RPMI8226 (cell line): ENCODE measurements at regions not wholly inside any gene's neighbourhood (a gene's known extent, or its start where the extent isn't known, plus 50 kb on each side); places are given as distances from the start of the nearest gene placed in this dataset.
"Not testable (repeated sequence)": the region's sequence is repeated elsewhere in the genome, so short reads cannot be mapped to it uniquely, and the experiment has no call there.

Source experiments
- DNase-seq: peaks from one replicate; pipeline ENCODE4 v3.0.0-alpha.2; 2015

DNA sequence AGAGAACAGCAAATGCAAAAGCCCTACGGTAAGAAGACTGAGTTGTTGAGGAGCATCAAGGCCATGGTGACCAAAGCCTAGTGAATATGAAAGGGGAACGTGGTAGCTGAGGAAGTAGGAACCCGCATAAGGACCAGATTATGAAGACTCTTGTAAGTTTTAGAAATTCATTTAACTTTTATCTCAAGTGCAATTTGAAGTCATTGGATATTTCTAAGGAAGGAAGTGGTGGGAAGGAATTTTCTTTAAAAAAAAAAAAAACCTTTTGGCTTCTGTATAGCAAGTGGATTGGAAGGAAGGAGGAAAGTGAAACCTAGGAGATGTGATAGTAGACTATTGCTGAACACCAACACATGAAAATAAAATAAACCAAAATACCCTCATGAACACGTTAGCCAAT lies 119.0 kb downstream of the TNFSF18 start:
- DNase-seq = no peak

DNA sequence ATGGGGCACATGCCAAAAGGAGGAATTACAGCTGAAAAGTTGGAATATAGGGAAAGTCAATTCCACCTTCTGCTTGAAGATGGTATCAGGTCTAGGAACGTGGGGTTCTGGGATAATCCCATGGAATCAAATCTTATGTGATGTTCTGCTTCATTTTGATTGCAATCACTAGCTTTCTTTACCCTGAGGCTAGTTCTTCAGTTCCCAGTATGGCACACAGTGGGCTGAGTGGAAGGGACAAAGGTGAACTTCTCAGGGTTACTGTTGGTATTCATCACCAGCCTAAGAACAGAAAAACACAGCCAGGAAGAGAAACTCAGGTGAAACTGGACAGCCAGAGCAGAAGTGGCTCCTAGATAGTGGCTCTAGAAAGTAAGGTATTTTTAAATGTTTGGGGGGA lies 117.8 kb downstream of the TNFSF18 start:
- DNase-seq = no peak

DNA sequence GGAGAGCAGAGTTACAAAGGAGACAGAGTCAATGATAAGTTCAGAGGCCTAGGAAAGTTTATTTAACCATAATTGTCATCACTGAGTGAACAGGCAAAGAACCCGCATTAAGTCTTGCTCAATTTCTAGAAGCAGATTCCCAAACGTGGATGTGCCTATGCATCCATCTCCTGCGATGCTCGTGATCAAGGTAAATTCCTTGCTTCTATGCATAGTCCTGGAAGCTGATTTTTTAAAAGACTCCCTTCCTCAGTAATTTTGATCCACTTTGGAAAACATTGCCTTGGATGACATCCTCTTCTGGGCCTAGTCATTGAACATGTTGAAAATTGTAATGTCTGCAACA lies 116.4 kb downstream of the TNFSF18 start:
- no peak for DNase-seq

DNA sequence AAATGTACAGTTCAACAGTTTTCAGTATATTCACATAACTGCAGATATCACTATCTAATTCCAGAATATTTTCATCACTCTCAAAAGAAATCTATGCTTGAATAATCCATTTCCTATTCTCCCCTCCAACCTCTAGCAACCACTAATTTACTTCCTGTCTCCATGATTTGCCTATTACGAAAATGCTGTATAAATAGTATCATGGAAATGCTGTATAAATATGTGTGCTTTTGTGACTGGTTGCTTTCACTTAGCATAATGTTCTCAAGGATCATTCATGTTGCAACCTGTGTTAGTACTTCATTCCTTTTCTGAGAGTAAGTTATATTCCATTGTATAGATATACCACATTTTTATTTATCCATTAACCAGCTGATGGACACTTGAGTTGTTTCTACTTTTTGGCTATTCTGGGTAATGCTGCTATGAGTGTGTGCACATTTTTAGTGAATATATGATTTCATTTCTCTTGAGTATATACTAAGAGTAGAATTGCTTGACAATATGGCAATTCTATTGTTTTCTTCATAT lies 115.6 kb downstream of the TNFSF18 start:
- no peak for DNase-seq

DNA sequence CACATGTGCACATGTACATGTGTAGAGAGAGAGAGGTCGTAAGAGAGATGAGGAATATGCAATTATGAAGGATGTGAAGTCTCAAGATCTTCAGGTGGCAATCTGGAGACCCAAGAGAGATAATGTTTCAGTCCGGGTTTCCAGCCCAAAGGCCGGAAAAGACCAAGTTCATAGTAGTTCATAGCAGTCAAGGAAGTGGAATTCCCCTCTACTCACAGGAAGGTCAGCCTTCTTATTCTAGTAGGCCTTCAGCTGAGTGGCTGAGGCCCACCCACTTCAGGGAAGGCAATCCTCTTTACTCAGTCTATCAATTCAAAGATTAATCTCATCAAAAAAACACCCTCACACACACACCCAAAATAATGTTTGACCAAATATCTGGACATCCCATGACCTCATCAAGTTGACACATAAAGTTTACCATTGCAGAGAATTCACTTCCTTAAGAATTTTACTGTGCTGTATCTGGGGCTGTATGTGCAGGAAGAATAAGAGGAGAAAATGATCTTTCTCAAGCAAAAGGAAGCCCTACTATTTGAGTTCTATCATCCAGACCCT lies 114.6 kb downstream of the TNFSF18 start:
- no peak for DNase-seq

DNA sequence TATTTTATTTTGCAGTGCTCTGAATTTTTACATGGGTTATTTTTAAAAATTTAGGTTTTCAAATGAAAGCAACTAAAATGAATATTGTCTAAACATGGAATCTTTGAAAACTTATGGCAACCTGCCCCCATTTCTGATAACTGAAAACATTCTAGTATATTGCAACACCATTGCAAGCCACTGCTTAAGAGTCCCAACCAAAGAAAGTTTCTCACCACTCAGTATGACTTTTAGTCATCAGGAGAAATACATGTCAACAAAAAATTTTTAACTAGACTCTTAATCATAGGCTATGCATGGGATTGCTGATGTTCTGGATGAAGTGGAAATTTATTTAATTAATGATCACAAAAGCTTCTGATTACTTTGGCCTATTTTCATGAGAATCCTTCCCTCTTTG lies 112.1 kb downstream of the TNFSF18 start:
- DNase-seq = no peak

DNA sequence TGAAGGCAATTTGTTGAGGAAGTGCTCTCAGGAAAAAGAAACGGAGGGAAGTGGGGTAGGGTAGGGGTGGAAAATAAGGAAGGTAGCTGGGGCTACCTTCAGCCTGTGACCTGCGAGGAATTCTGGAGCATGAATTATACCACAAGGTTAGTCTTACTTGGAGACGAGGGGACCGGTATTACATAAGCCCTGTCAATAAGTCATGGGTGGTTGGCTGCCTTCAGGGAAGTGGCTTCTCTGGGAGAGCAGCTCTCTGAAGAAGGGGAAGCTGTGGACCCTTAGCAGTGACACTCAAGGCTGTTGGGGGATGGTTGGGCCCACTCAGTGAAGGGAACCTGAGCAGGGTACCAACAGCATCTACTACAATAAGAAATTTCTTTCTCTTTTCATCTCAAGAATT lies 111.3 kb downstream of the TNFSF18 start:
- no peak for DNase-seq

DNA sequence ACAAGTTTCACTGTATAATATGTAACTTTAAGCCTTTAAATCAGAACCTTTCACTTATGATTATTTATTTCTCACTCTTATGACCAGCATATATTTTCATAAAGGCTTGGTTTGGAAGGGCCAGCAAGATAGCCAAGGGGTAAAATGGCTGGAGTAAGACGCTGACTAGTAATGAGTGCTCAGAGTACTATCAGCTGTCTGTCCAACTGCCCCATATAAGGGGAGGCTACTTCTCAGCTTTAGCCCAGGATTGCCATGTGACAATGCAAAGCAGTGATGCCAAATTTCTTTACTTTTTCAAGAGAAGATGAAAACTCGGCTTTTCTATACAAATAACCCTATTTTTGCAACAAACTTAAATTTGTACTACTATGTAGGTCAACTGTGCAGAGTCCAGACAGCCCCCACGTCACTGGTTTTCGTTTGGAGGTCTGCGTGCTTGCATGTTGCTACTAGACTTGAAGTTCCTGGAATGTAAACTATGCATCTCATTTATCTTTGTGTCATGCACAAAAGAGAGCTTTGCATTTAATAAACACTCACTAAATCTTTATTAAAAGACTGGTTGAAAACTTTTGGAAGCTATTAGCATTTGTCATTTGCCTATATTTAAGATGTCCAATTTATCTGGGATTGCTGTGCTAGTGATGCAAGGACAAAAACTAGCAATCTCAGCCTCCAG lies 110.4 kb downstream of the TNFSF18 start:
- DNase-seq = no peak

DNA sequence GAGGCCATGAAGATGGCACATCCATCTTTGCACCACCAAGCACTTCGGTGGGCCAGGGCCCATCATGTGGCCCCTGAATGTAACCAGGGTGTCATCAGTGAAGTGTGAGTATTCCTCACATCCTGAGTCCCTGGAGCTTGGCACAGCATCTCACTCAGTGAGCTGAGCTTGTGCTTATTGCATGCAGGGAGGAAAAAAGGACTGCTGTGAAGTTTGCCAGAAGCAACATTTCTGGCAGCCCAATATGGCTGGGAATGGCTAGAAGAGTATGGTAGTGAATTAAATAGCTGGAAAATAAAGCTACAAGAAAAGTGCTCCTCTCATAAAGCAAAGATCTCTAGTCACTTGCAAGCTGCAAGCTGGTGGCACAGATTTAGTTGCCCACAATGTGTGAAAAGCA lies 109.3 kb downstream of the TNFSF18 start:
- DNase-seq = no peak

DNA sequence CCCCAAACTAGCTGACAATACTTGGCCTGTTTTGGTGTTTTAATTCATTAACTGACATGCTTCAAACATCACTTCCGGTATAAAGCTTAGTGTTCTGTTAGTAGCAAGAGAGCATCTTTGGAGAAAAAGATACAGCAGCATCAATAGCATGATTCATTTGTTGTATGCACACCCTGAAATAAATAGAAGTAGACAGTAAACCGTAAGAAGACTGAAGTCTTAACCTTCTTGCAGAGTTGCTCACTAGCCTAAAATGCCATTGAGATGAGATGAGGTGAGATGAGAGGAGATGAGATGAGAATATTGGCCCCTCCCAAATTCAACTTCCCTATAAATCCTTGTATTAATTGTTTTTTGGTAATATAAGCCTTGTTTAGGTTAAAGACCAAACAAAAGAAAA lies 108.8 kb downstream of the TNFSF18 start:
- no peak for DNase-seq

DNA sequence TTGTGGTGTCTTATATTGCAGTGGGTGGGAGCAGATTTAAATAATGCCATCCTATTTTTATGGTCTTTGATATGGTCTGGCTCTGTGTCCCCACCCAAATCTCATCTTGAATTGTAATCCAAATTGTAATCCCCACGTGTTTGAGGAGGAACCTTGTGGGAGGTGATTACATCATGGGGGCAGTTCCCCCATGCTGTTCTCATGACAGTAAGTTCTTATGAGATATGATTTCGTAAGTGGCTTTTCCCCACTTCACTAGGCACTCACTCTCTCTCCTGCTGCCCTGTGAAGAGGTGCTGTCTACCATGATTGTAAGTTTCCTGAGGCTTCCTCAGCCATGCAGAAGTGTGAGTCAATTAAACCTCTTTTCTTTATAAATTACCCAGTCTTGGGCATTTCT lies 107.6 kb downstream of the TNFSF18 start:
- DNase-seq = not testable (repeated sequence)

DNA sequence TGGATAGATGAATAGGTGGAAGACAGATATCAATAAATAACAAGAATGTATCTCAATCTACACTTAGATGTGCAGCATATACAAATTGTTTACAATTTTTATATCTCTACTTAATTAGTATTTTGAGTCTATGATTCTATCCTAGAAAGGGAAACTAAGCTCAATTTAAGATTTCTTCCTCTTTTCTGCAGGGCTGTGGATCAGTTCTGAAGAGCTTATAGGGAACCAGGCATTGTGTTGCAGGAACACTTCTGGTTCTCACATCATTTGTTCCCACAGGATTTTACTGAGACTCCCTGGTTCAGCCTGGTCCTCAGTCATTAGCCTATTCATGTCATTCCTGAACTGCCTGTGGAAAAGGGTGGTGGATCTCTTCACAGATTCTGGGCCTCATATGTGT lies 105.8 kb downstream of the TNFSF18 start:
- no peak for DNase-seq

DNA sequence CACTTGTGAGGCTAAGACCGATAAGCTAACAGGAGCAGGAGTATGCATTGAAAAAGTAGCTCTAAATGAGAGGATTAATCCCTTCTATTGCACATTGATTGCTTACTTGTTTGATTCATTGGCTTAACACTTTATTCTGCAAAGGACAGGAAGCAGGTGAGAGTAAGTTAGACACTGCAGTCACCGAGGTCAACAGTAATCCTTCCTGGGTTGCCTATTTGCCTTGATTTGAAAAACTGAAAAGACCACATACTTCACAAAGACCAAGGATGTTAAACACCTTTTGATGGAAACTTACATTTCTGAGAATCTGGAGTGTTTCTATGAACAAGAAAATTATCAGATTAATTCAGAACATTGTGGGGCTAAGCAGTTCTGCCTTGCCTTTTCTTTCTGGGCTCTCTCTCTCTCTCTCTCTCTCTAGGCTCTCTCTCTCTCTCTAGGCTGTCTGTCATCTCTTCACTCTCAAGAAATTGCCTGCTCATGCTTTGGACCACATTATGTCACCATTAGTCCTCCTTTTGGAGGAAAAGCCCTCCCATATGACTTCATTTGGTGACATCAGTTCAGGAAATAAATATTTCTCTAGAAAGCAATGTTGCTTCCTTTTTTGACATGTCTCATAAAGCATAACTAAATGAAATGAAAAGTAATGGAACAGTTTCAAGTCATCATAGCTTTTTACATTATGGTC lies 103.8 kb downstream of the TNFSF18 start:
- DNase-seq = no peak

DNA sequence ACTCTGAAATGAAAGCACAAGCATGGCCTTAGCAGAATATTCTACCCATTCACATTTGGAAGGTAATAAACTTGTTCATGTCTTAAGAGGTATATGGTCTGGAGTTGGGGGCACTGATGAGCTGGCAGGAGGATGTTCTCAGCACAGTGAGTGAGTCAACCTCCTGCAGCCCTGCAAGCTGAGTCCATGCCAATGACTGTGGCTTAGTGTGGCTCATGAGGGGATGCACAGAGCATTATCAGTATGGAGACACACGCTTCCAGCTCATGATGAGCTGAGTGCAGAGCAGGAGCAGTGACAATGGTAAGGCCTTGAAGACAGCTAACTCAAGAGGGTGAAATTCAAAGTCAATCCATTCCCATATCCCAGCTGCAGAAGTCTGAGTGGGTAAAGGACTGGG lies 102.3 kb downstream of the TNFSF18 start:
- no peak for DNase-seq

DNA sequence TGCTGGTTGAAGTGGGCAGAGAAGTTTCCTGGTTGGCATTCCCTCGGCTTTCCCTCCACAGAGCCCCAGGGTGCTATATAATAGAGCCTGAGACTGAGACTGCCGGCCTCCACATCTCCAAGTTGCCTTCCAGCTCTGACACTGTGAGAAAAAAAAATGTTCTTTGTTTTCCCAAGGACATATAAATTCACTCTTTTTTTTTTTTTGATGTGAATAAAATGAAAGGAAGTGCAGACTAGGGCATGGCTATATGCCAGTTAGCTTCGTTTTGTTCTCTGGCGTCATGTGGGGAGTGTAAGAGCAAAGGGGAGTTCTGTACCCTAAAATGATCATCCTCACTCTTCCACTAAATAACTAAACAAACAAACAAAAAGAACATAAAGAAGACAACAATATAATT lies 101.6 kb downstream of the TNFSF18 start:
- DNase-seq = no peak

DNA sequence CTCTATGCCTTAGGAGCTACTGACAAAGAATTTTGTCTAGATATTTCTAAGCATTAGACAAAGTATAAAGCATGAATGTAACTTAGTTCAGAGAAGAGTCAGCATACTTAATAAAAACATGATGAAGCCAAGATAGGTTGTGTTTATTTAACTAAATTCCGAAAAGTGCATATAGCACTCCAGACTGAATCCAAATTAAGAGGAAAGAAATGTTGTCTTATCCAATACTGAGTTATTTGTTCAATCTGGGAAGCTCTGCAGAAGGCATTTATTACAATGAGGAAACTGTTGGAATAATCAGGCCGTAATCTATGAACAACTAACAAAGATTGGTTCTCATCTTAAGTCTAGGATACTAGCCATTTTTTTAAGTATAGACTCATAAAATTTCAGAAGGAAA lies 100.2 kb downstream of the TNFSF18 start:
- DNase-seq = no peak

DNA sequence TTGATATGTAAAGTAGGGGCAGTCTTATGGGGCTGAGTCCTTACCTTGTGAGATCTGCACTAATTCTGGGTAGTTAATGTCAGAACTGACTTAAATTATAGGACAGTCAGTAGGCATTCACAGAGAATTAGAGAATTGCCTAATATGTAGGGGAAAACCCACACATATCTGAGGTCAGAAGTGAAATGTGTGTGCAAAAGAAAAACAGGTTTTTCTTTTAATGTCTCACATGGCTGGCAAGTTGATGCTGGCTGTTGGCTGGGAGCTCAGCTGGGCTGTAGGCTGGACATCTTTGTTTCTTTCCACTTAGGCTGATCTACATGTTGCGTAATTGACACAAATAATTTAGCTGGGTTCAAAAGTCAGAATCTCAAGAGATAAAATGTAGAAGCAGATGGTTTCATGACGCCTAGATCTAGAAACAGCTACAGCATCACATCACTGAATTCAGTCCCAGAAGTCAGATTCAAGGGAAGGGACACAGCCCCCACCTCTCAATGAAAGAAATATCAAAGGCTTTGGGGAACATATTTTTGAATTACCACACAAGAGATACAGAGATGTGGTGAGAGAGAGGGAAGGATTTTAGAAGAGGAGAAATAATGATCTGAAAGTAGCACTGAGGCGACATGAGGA lies 98.9 kb downstream of the TNFSF18 start:
- no peak for DNase-seq

DNA sequence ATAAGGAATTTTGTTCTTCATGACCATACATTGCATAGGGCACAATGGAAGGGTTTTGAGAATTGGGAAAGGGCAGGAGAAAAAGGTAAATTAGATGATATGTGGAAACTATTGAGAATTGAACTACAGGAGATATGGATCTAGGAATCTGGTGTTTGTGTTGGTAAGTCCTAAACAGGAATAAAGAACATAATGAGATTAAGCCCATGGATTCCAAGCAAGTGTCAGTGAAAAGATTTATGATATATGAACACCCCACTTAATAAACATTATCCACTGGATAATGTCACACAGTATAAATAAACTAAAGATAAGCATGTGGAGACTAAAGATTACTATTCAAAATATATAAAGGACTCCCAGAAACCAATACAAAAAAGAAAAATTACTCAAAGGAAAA lies 98.2 kb downstream of the TNFSF18 start:
- DNase-seq = no peak

DNA sequence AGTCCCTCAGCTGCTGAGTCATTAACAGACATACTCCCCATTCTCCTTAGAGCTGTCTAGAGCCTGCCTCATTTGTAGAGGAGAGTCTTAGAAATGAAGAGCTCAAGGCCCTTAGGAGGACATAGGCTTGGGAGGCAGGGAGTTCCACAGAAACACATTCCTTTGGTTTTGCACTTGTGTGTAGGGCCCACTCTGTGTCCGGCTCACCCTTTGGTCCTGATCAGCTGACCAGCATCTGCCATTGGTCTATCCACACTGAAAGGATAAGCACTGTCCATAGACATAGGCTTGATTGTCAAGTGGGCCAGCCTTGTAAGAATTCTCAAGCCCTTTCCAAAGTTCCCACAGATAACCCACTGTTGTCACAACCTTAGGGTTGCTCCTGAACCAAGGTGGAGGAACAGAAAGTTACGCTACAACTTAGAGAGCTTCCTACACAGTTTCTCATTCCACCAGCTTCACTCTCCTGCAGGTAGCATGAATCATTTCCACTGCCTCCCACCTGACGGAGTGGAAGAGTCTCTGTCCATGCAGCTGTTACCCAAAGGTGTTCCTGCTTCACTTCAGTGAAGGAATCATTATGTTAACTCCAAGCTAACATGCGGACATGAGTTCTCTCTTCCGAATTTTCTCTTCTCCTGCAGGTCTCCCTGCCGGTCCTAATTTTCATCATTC lies 96.1 kb downstream of the TNFSF18 start:
- DNase-seq = no peak

DNA sequence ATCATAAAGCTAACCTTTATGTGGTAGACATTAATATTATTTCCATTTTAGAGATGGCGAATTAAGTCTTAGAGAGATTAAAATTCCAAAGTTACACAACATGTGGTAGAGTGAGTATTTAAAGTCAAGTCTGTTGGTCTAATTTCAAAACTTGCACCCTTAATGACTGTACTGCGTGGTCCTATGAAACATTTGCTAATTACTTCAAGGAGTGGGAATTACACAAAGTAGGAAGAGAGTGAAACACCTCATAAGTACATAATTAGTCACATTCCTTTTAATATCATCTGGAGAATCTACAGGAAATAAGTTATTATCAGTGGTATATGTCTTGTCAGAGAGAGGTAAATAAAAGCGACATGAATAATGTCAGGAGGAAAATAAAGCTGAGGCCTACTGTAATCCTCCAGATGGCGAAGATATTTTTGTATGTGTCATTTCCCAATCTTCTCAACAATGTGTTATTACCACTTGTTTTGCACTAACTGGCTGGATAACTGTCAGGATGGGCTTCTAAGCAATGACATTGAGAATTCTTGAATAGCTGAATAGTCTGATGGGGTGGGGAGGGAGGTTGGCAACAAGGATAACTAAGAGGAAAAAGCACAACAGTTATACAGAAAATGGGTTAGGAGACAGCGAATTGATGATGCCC lies 95.5 kb downstream of the TNFSF18 start:
- DNase-seq = no peak

DNA sequence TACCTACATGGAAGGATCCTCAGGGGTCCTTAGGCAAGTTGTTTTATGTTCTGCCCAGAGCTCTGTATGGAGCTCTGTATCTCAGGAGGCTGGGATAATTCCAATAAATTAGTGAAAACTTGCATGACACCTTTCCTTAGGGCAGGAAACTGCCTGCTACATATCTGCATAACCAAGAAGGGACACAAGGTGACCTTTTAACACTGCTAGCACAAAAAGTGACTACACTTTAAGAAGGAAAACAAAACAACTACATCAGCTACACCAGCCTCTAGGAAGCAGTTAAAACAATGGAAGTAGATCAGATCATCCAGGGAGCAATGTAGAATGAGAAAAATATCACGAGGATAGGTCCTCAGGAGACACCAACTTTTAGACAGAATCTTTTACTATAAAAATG lies 93.9 kb downstream of the TNFSF18 start:
- DNase-seq = no peak

DNA sequence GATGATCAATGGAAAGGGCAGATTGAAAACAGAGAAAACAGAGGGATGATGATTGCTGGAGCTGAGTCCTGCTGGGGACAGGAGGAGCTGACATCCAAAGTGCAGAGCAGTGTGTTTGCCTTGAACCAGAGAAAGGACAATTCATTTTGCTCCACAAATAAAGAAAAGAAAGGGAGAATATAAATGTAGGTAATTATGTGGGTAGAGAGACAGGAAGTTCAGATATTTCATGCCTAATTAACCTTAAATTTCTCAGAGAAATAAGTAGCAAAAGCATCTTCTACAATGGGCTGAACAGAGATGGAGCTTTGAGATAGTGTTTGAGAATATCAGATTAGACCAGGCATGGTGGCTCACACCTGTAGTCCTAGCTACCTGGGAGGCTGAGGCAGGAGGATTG lies 93.2 kb downstream of the TNFSF18 start:
- no peak for DNase-seq

DNA sequence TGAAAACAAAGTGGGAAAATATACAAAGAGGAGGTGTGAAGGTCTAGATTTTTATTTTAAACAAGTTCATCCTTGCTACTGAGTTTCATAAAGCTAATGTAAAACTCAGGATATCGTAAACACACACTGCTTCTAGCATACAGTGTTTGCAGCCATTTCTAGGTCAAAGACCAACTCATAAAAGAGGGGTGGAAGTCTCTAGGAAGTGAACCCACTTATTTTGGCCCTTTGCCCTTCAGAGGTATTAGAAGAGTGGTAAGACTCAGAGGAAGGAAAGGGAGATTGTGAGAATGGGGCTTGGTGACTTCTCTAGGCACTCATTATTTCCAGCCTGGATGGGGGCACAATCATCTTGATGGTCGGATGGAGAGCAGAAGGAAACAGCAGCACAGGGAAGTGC lies 91.2 kb downstream of the TNFSF18 start:
- no peak for DNase-seq
